Aorta (tissue), 5 donors: ENCODE measurements at regions not wholly inside any gene's neighbourhood (a gene's known extent, or its start where the extent isn't known, plus 50 kb on each side); places are given as distances from the start of the nearest gene placed in this dataset.

Experiments used
- ATAC-seq: fragments of 200-7000 bp; cut with Tn5 transposase; one replicate; pipeline ENCODE4 v1.9.1; 2022; ENCODE audit warnings: moderate library complexity; ENCODE audit not compliant: low FRiP score
- DNase-seq, 2 donors: peaks; one replicate each; pipeline ENCODE4 v3.0.0-alpha.2; 2020
- H3K27ac ChIP-seq, 2 donors: one replicate each; pipeline ENCODE4 v1.5.1; 2013; ENCODE audit warnings: low read length in 2 of 2, mild to moderate bottlenecking in 2 of 2, moderate library complexity in 2 of 2, control low read depth in 1 of 2, inconsistent platforms in 1 of 2, low read depth in 1 of 2
- H3K27me3 ChIP-seq, 2 donors: one replicate each; pipeline ENCODE4 v1.6.1; 2013; ENCODE audit warnings: control low read depth in 1 of 2, low read length in 1 of 2, mild to moderate bottlenecking in 1 of 2, moderate library complexity in 1 of 2; ENCODE audit not compliant: insufficient read depth in 2 of 2, control insufficient read depth in 1 of 2
- H3K36me3 ChIP-seq, 2 donors: one replicate each; pipeline ENCODE4 v1.6.1; 2013; ENCODE audit warnings: control low read depth in 1 of 2, low read length in 1 of 2, mild to moderate bottlenecking in 1 of 2; ENCODE audit not compliant: insufficient read depth in 2 of 2, control insufficient read depth in 1 of 2
- H3K4me1 ChIP-seq, 2 donors: one replicate each; pipeline ENCODE4 v1.6.1; 2013; ENCODE audit warnings: low read length in 2 of 2, control low read depth in 1 of 2, mild to moderate bottlenecking in 1 of 2, moderate library complexity in 1 of 2; ENCODE audit not compliant: insufficient read depth in 2 of 2, control insufficient read depth in 1 of 2
- H3K4me3 ChIP-seq, 2 donors: one replicate each; pipeline ENCODE4 v1.5.1; 2013; ENCODE audit warnings: low read length in 2 of 2, control low read depth in 1 of 2, mild to moderate bottlenecking in 1 of 2
- H3K9me3 ChIP-seq: one replicate; pipeline ENCODE4 v1.6.1; 2013; ENCODE audit warnings: mild to moderate bottlenecking, low read length; ENCODE audit not compliant: control insufficient read depth
- whole genome bisulfite sequencing, 2 donors: extraction: QIAGEN DNeasy Blood & Tissue Kit; methylation state at CpG; one replicate each; pipeline ENCODE4 v1.1.7; 2013; 5-methylcytosine and 5-hydroxymethylcytosine counted together
- intact Hi-C, 2 donors: fragments of 100-400 bp; cut with DNase I; formaldehyde crosslinking; loops; one replicate each; pipeline versions ENCODE4 v1.14.2 to v1.15.0; 2022
- donor health status: healthy with polysubstance abuse.
- donor health status: Bipolar disorder and iron deficiency.
- donor health status: DM: no; HTN: no; CAD: no.
- donor health status: DM: no; HTN: no; CAD: no.
- donor health status: DM: yes; HTN: yes; CAD: no.

DNA sequence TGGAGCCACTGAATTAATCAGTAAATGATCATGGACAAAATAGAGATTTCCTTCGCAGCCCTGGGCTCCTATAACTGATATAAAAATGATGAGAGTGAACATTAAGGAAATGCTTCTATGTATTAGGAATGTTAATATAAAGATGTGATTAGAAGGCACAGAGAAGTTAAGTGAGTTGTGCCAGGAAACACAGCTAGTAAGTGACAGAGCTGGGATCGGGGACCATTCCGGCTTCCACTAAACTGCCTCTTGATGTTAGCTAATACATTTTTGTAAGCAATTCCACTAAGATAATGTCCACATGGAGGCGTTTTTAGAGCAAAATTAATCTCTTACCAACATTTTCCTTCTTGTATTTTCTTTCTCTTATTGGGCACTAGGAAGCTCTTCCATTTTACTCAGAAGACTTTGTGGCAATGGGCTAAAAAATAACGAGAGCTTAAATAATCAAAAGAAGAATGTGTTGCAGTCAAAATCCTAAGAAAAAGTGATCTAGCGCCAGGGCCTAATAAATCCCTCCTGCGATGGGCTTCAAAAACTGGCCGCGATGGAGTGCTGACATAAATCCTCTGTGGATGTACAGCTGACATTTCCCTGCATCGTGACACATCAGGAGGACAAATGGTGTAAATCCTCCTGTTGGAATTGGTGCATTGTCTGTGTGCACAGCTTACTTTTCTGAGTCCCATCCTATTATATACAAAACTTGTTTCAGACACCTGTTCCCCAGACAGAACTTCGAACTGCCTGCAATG lies 326.1 kb upstream of the MAF start:
- Histone ChIP-seq H3K27ac (no peak overlapping the region), H3K36me3 (no peaks in the 10 kb centered on the region), H3K27me3 (no peaks in the 10 kb centered on the region), H3K4me1 (peaks cover 0 to 3% of the 10 kb centered on the region in 2 donors), H3K9me3 (no peaks in the 10 kb centered on the region), H3K4me3 (no peak overlapping the region)
- 87 to 90% methylated on average over 11 of the region's 11 CpGs for WGBS, 2 donors
- ATAC-seq = no peak
- intact Hi-C loops = no loop called here
- DNase-seq = no peak

- 88 to 93% methylated on average over 3 of the region's 3 CpGs for WGBS, 2 donors
Observed at GRCh38 chr16:79923431-79923830, 322.9 kb upstream of the MAF start.

GRCh38 chr16:79920685-79921084 lies 320.1 kb upstream of the MAF start:
- 93 to 97% methylated on average over 3 of the region's 3 CpGs for WGBS, 2 donors
- no peak for ATAC-seq
- Histone ChIP-seq H3K9me3 (no peaks in the 10 kb centered on the region), H3K36me3 (no peaks in the 10 kb centered on the region), H3K4me3 (no peak overlapping the region), H3K4me1 (no peaks in the 10 kb centered on the region), H3K27me3 (no peaks in the 10 kb centered on the region), H3K27ac (no peak overlapping the region)
- DNase-seq = no peak
- intact Hi-C loops = no loop called here

More at GRCh38 chr16:79923431-79923830, 322.9 kb upstream of the MAF start:
- no peak for DNase-seq
- Histone ChIP-seq H3K9me3 (no peaks in the 10 kb centered on the region), H3K36me3 (no peaks in the 10 kb centered on the region), H3K27me3 (no peaks in the 10 kb centered on the region), H3K4me3 (no peak overlapping the region), H3K27ac (no peak overlapping the region), H3K4me1 (no peaks in the 10 kb centered on the region)
- ATAC-seq = no peak
- intact Hi-C loops = no loop called here

DNA sequence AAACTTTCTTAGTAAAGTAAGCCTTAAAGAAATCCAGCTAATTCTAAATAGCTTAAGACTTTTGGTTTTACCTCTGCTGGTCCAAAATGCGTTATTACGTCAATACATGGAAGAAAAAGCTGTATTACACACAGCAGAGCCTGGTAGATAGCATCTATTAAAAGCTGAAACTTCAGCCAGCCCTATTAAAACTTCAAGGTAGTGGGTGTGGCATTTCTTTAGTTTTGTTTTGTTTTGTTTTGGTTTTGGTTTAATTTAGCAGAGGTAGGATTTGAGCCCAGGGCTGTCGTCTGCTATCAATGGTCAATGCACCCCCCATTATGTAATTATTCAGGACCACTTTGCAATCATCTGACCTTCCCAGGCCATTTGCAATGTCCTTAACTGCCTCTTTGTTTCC lies 318.4 kb upstream of the MAF start:
- Histone ChIP-seq H3K4me3 (no peak overlapping the region), H3K27ac (no peak overlapping the region), H3K27me3 (no peaks in the 10 kb centered on the region), H3K36me3 (no peaks in the 10 kb centered on the region), H3K9me3 (no peaks in the 10 kb centered on the region), H3K4me1 (no peaks in the 10 kb centered on the region)
- 74 to 78% methylated on average over 3 of the region's 3 CpGs for WGBS, 2 donors
- ATAC-seq (no peak), DNase-seq (no peak)
- intact Hi-C loops = no loop called here

GRCh38 chr16:79915761-79916160 lies 315.2 kb upstream of the MAF start:
- Histone ChIP-seq H3K27ac (no peak overlapping the region), H3K9me3 (no peaks in the 10 kb centered on the region), H3K27me3 (no peaks in the 10 kb centered on the region), H3K4me3 (no peak overlapping the region), H3K4me1 (no peaks in the 10 kb centered on the region), H3K36me3 (no peaks in the 10 kb centered on the region)
- intact Hi-C loops = no loop called here
- no peak for ATAC-seq
- DNase-seq = no peak

- intact Hi-C loops = no loop called here
- WGBS, 2 donors = 45 to 57% methylated on average over 5 of the region's 5 CpGs
- Histone ChIP-seq H3K36me3 (no peaks in the 10 kb centered on the region), H3K4me1 (no peaks in the 10 kb centered on the region), H3K4me3 (no peak overlapping the region), H3K27ac (no peak overlapping the region), H3K9me3 (no peaks in the 10 kb centered on the region), H3K27me3 (no peaks in the 10 kb centered on the region)
- no peak for ATAC-seq
- no peak for DNase-seq
Observed at GRCh38 chr16:79914961-79915720, 314.6 kb upstream of the MAF start.

- Histone ChIP-seq H3K36me3 (no peaks in the 10 kb centered on the region), H3K27me3 (no peaks in the 10 kb centered on the region), H3K4me1 (peaks cover 0 to 2% of the 10 kb centered on the region in 2 donors), H3K4me3 (no peak overlapping the region), H3K27ac (no peak overlapping the region), H3K9me3 (no peaks in the 10 kb centered on the region)
- ATAC-seq = no peak
- intact Hi-C loops = no loop called here
- DNase-seq = no peak
- WGBS, 2 donors = 66 to 71% methylated on average over 7 of the region's 7 CpGs
Observed at GRCh38 chr16:79912592-79913310, 312.2 kb upstream of the MAF start.

DNA sequence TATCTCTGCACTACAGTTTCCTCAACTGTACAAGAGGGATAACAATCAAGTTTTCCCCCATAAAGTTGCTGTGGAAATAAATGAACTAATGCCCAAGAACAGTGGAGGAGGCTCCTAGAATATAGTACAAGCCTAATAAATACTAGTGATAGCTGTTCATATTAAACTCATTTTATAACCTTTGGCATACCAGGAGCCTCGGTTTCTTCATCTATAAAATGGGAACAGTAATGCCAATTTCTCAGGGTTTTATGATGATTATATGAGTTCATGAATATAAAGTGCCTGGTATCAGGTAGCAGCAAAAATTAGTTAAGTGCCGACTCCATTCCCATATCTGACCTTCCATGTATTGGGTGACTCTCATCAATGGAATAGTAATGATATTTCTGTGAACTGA lies 311.1 kb upstream of the MAF start:
- Histone ChIP-seq H3K27me3 (no peaks in the 10 kb centered on the region), H3K36me3 (no peaks in the 10 kb centered on the region), H3K27ac (no peak overlapping the region), H3K4me1 (peaks cover 0 to 2% of the 10 kb centered on the region in 2 donors), H3K4me3 (no peak overlapping the region), H3K9me3 (no peaks in the 10 kb centered on the region)
- intact Hi-C loops = no loop called here
- ATAC-seq = no peak
- WGBS, 2 donors = 94 to 97% methylated on average over 2 of the region's 2 CpGs
- DNase-seq = no peak
